ENCODE measurements at regions not wholly inside any gene's neighbourhood (a gene's known extent, or its start where the extent isn't known, plus 50 kb on each side); places are given as distances from the start of the nearest gene placed in this dataset.
"Not testable (repeated sequence)": the region's sequence is repeated elsewhere in the genome, so short reads cannot be mapped to it uniquely, and the experiment has no call there.

GRCh38 chr16:32947336-32947735 is 246.7 kb upstream of the TP53TG3C start:
- not testable (repeated sequence) for H3K4me1 ChIP-seq (ENCODE audit: insufficient read depth, poor library complexity, severe bottlenecking); ATAC-seq (ENCODE audit: low read depth); H3K9me3 ChIP-seq (ENCODE audit: severe bottlenecking); H3K36me3 ChIP-seq (ENCODE audit: low read depth); H3K27me3 ChIP-seq (ENCODE audit: insufficient read depth, poor library complexity, severe bottlenecking); H3K27ac ChIP-seq (ENCODE audit: poor library complexity, severe bottlenecking); DNase-seq (ENCODE audit: low spot score); H3K4me3 ChIP-seq (ENCODE audit: severe bottlenecking)

DNA sequence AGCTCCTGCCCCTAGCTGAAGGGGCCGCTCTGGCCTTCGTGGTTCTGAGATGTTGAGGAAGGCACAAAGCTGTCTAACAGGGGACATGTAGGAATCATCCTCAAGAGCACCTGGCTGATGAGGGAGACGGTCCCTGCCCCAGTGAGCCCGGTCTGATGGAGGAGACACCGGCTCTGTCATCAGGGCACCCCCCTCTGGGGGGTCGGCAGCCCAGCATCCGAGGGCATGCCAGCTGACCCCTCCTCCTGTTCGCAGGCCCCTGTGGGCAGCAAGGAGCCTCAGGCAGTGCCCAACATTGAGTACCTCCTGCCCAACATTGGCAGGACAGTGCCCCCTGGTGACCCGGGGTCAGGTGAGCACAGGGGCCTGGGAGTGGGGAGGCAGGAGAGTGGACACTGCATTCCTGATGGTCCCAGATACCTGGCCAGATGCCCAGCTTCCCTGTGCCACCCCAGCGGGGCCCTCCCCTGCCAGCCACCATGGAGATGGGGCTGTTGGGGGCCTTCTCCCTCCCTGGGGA is 247.9 kb upstream of the TP53TG3C start:
- not testable (repeated sequence) for H3K4me3 ChIP-seq (ENCODE audit: severe bottlenecking); ATAC-seq (ENCODE audit: low read depth); DNase-seq (ENCODE audit: low spot score); H3K27ac ChIP-seq (ENCODE audit: poor library complexity, severe bottlenecking); H3K36me3 ChIP-seq (ENCODE audit: low read depth); H3K9me3 ChIP-seq (ENCODE audit: severe bottlenecking); H3K4me1 ChIP-seq (ENCODE audit: insufficient read depth, poor library complexity, severe bottlenecking); H3K27me3 ChIP-seq (ENCODE audit: insufficient read depth, poor library complexity, severe bottlenecking)

- not testable (repeated sequence) for H3K4me3 ChIP-seq (ENCODE audit: severe bottlenecking); H3K4me1 ChIP-seq (ENCODE audit: insufficient read depth, poor library complexity, severe bottlenecking); H3K27me3 ChIP-seq (ENCODE audit: insufficient read depth, poor library complexity, severe bottlenecking); DNase-seq (ENCODE audit: low spot score); ATAC-seq (ENCODE audit: low read depth); H3K9me3 ChIP-seq (ENCODE audit: severe bottlenecking); H3K27ac ChIP-seq (ENCODE audit: poor library complexity, severe bottlenecking); H3K36me3 ChIP-seq (ENCODE audit: low read depth)
These were observed 248.7 kb upstream of the TP53TG3C start for GRCh38 chr16:32945311-32945710.

DNA sequence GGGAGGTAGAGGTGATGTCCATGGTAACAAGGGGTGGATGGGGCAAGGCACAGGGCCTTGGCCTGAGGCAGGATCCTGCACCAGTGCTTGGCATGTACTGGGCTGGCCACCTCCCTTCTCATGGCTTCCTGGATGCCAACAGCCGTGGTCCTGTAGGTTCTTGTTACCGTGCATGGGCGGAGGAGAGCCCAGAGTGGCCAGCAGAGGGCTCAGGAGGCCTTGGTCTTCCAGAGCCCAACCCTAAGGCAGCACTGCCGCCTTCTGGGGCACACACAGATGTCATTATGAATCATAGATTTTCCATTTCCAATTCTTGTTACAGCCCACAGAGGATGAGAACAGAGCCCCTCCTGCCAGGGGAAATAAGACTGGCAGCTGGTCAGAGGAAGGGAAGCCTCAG is 254.2 kb upstream of the TP53TG3C start:
- not testable (repeated sequence) for H3K4me1 ChIP-seq (ENCODE audit: insufficient read depth, poor library complexity, severe bottlenecking); H3K36me3 ChIP-seq (ENCODE audit: low read depth); H3K27ac ChIP-seq (ENCODE audit: poor library complexity, severe bottlenecking); H3K4me3 ChIP-seq (ENCODE audit: severe bottlenecking); H3K27me3 ChIP-seq (ENCODE audit: insufficient read depth, poor library complexity, severe bottlenecking); DNase-seq (ENCODE audit: low spot score); H3K9me3 ChIP-seq (ENCODE audit: severe bottlenecking)
- peak; percentile 58; the same call in 2 of the 3 replicates for ATAC-seq (ENCODE audit: low read depth)

- ATAC-seq (ENCODE audit: low read depth); H3K4me1 ChIP-seq (ENCODE audit: insufficient read depth, poor library complexity, severe bottlenecking); DNase-seq (ENCODE audit: low spot score): not testable (repeated sequence)
These were observed 256.1 kb upstream of the TP53TG3C start for GRCh38 chr16:32937929-32938328.

GRCh38 chr16:32932240-32933040 is 256.5 kb upstream of the TP53TG3 start:
- not testable (repeated sequence) for H3K4me1 ChIP-seq (ENCODE audit: insufficient read depth, poor library complexity, severe bottlenecking); H3K36me3 ChIP-seq (ENCODE audit: low read depth); DNase-seq (ENCODE audit: low spot score); H3K27me3 ChIP-seq (ENCODE audit: insufficient read depth, poor library complexity, severe bottlenecking); H3K27ac ChIP-seq (ENCODE audit: poor library complexity, severe bottlenecking); H3K4me3 ChIP-seq (ENCODE audit: severe bottlenecking); H3K9me3 ChIP-seq (ENCODE audit: severe bottlenecking)
- ATAC-seq (ENCODE audit: low read depth): 0 out of 3 replicates have a peak, but pooled peaks have one; percentile 44

More at GRCh38 chr16:32937929-32938328, 256.1 kb upstream of the TP53TG3C start:
- H3K27me3 ChIP-seq (ENCODE audit: insufficient read depth, poor library complexity, severe bottlenecking); H3K36me3 ChIP-seq (ENCODE audit: low read depth); H3K27ac ChIP-seq (ENCODE audit: poor library complexity, severe bottlenecking); H3K9me3 ChIP-seq (ENCODE audit: severe bottlenecking); H3K4me3 ChIP-seq (ENCODE audit: severe bottlenecking): not testable (repeated sequence)

DNA sequence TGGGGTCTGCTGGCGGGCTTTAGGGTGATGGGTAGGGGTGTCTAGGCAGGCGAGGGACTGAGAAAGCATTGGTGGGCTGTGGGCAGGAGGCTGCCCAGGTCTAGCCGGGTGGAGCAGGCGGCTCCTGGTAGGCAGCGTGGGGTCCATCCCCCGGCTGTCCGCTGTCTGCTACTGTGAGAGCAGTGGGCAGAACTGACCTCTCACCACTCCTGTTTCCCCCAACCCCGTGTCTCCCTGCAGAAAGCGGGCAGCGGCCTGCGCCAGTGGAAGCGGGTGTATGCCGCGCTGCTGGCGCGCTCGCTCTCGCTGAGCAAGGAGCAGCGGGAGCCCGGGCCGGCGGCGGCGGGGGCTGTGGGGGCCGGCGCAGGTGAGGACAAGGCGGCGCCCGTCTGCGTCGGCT is 249.2 kb upstream of the TP53TG3 start:
- not testable (repeated sequence) for H3K36me3 ChIP-seq (ENCODE audit: low read depth); DNase-seq (ENCODE audit: low spot score); H3K27ac ChIP-seq (ENCODE audit: poor library complexity, severe bottlenecking); H3K4me1 ChIP-seq (ENCODE audit: insufficient read depth, poor library complexity, severe bottlenecking); H3K9me3 ChIP-seq (ENCODE audit: severe bottlenecking); H3K27me3 ChIP-seq (ENCODE audit: insufficient read depth, poor library complexity, severe bottlenecking); H3K4me3 ChIP-seq (ENCODE audit: severe bottlenecking); ATAC-seq (ENCODE audit: low read depth)

GRCh38 chr16:32922578-32922977 is 246.6 kb upstream of the TP53TG3 start:
- H3K27me3 ChIP-seq (ENCODE audit: insufficient read depth, poor library complexity, severe bottlenecking); H3K27ac ChIP-seq (ENCODE audit: poor library complexity, severe bottlenecking); ATAC-seq (ENCODE audit: low read depth); H3K9me3 ChIP-seq (ENCODE audit: severe bottlenecking); H3K36me3 ChIP-seq (ENCODE audit: low read depth); DNase-seq (ENCODE audit: low spot score); H3K4me1 ChIP-seq (ENCODE audit: insufficient read depth, poor library complexity, severe bottlenecking); H3K4me3 ChIP-seq (ENCODE audit: severe bottlenecking): not testable (repeated sequence)

All from RWPE2 (cell line).